ENCODE measurements at regions not wholly inside any gene's neighbourhood (a gene's known extent, or its start where the extent isn't known, plus 50 kb on each side); places are given as distances from the start of the nearest gene placed in this dataset.

DNA sequence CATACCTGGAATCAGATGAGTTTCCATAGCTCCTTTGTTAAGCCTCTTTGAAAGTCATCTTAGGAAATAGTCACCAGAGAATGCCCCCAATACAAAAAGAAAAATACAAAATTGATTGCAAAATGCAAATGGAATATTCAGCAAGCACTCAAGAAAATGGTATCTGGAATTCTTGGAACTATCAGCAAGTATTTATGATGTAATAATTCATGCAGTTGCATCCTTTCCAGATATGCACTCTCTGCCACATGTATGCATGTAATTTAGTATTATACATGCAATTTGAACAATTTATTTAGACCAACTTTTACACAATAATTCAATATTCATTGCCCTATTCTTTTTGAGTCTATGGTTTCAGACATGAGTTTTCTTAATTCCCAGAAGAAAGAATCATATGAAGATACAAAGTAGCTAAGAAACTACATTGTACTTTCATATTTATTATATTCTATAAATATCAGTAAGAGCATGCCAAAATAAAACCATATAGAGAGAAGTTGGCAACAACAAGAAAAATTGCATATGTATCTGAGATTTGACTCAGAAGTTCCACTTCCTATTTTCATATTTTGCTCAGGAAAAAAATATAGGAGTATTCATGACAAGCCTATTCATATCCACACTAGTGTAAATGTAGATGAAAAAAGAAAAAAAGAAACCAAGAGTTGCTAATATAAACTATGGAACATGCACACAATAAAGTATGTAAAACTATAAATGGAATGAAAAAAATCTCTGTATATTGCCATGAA is 338.5 kb downstream of the SEMA3D start:
- no peaks in the 10 kb centered on the region for H3K4me1 ChIP-seq
- TF ChIP-seq, protein P1, sequence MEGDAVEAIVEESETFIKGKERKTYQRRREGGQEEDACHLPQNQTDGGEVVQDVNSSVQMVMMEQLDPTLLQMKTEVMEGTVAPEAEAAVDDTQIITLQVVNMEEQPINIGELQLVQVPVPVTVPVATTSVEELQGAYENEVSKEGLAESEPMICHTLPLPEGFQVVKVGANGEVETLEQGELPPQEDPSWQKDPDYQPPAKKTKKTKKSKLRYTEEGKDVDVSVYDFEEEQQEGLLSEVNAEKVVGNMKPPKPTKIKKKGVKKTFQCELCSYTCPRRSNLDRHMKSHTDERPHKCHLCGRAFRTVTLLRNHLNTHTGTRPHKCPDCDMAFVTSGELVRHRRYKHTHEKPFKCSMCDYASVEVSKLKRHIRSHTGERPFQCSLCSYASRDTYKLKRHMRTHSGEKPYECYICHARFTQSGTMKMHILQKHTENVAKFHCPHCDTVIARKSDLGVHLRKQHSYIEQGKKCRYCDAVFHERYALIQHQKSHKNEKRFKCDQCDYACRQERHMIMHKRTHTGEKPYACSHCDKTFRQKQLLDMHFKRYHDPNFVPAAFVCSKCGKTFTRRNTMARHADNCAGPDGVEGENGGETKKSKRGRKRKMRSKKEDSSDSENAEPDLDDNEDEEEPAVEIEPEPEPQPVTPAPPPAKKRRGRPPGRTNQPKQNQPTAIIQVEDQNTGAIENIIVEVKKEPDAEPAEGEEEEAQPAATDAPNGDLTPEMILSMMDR (IDR thresholded peaks at IDR 0.05): no peak
- H3K79me2 ChIP-seq: no peaks in the 10 kb centered on the region
- H3K9ac ChIP-seq: no peak overlapping the region
- no peaks in the 10 kb centered on the region for H3K9me3 ChIP-seq (ENCODE audit: control insufficient read depth, low read length)
- no peak overlapping the region for H3K27ac ChIP-seq
- H3K27me3 ChIP-seq (ENCODE audit: control insufficient read depth, insufficient read depth, low read length): no peaks in the 10 kb centered on the region
- no peak overlapping the region for H2AFZ ChIP-seq
- H3K4me2 ChIP-seq (ENCODE audit: low read length): no peak overlapping the region
- H3K4me3 ChIP-seq (ENCODE audit: low read depth, low read length): no peak overlapping the region
- H3K36me3 ChIP-seq (ENCODE audit: control insufficient read depth, insufficient read depth, low read length): no peaks in the 10 kb centered on the region

GRCh38 chr7:84847790-84848189 is 339.1 kb downstream of the SEMA3D start:
- Histone ChIP-seq H3K79me2 (no peaks in the 10 kb centered on the region), H3K4me3 (ENCODE audit: low read depth, low read length) (no peak overlapping the region), H3K27ac (no peak overlapping the region), H3K9me3 (ENCODE audit: control insufficient read depth, low read length) (no peaks in the 10 kb centered on the region), H3K4me1 (no peaks in the 10 kb centered on the region), H3K36me3 (ENCODE audit: control insufficient read depth, insufficient read depth, low read length) (no peaks in the 10 kb centered on the region), H2AFZ (no peak overlapping the region), H3K4me2 (ENCODE audit: low read length) (no peak overlapping the region), H3K27me3 (ENCODE audit: control insufficient read depth, insufficient read depth, low read length) (no peaks in the 10 kb centered on the region), H3K9ac (no peak overlapping the region)
- TF ChIP-seq, protein P1 (IDR thresholded peaks at IDR 0.05): no peak

DNA sequence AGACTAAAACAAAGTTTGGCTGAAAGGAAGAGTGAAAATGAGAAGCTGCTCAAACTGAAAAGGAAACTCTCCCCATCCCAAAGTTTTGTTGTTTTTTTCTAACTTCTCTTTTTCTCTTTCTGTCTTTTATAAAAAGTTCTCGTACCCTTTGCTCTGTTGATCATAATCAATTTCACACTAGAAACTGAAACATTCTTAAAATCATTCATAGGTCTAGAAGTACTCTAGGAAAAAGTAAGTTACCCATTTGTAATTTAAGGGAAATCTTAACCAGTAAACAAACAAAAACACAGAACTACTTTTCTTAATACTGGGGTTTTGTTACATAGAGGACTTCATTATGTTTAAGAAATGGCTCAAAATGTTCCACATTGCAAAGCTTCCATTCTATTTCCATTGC is 339.8 kb downstream of the SEMA3D start:
- Histone ChIP-seq H3K79me2 (no peaks in the 10 kb centered on the region), H3K4me1 (no peaks in the 10 kb centered on the region), H3K36me3 (ENCODE audit: control insufficient read depth, insufficient read depth, low read length) (no peaks in the 10 kb centered on the region), H3K9ac (no peak overlapping the region), H3K4me2 (ENCODE audit: low read length) (no peak overlapping the region), H3K27me3 (ENCODE audit: control insufficient read depth, insufficient read depth, low read length) (no peaks in the 10 kb centered on the region), H2AFZ (no peak overlapping the region), H3K9me3 (ENCODE audit: control insufficient read depth, low read length) (no peaks in the 10 kb centered on the region), H3K27ac (no peak overlapping the region), H3K4me3 (ENCODE audit: low read depth, low read length) (no peak overlapping the region)
- TF ChIP-seq, protein P1 (IDR thresholded peaks at IDR 0.05): no peak

GRCh38 chr7:84845971-84846370 is 340.9 kb downstream of the SEMA3D start:
- H3K4me3 ChIP-seq (ENCODE audit: low read depth, low read length): no peak overlapping the region
- TF ChIP-seq, protein P1 (IDR thresholded peaks at IDR 0.05): no peak
- H3K27ac ChIP-seq: no peak overlapping the region
- no peaks in the 10 kb centered on the region for H3K36me3 ChIP-seq (ENCODE audit: control insufficient read depth, insufficient read depth, low read length)
- H3K4me2 ChIP-seq (ENCODE audit: low read length): no peak overlapping the region
- H3K9ac ChIP-seq: no peak overlapping the region
- no peaks in the 10 kb centered on the region for H3K9me3 ChIP-seq (ENCODE audit: control insufficient read depth, low read length)
- no peaks in the 10 kb centered on the region for H3K27me3 ChIP-seq (ENCODE audit: control insufficient read depth, insufficient read depth, low read length)
- no peak overlapping the region for H2AFZ ChIP-seq
- H3K79me2 ChIP-seq: no peaks in the 10 kb centered on the region
- H3K4me1 ChIP-seq: no peaks in the 10 kb centered on the region

DNA sequence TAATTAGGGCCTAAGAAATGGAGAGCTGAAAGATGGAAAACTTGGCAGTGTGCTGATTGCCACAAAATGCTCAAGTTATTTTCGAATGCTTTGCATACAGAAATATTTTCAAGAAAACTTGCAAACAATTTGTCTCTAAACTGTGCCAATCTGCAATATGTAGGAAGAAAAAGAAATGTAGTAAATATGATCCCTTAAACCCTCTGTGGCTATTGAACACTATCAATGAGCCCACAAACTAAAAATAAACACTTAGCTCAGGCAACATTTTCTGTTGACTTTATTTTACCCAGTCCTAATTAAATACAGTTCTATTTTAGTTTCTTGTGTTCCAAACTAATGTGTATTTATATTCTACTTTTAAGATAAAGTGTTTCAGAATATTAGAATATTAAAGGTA is 342.1 kb downstream of the SEMA3D start:
- H3K36me3 ChIP-seq (ENCODE audit: control insufficient read depth, insufficient read depth, low read length): no peaks in the 10 kb centered on the region
- no peak overlapping the region for H3K4me2 ChIP-seq (ENCODE audit: low read length)
- H3K27me3 ChIP-seq (ENCODE audit: control insufficient read depth, insufficient read depth, low read length): no peaks in the 10 kb centered on the region
- no peaks in the 10 kb centered on the region for H3K4me1 ChIP-seq
- H3K27ac ChIP-seq: no peak overlapping the region
- no peak overlapping the region for H2AFZ ChIP-seq
- TF ChIP-seq, protein P1 (IDR thresholded peaks at IDR 0.05): no peak
- H3K4me3 ChIP-seq (ENCODE audit: low read depth, low read length): no peak overlapping the region
- H3K79me2 ChIP-seq: no peaks in the 10 kb centered on the region
- no peaks in the 10 kb centered on the region for H3K9me3 ChIP-seq (ENCODE audit: control insufficient read depth, low read length)
- H3K9ac ChIP-seq: no peak overlapping the region

Measured in parathyroid adenoma (tissue), 2 donors.